ENCODE measurements at regions not wholly inside any gene's neighbourhood (a gene's known extent, or its start where the extent isn't known, plus 50 kb on each side); places are given as distances from the start of the nearest gene placed in this dataset.

GRCh38 chr11:69888483-69889181 is 69.4 kb upstream of the FGF3 start (continued):
- peak; percentile 61 for TF ChIP-seq FOXA3 (CRISPR knock-in tag; IDR thresholded peaks at IDR 0.05)

GRCh38 chr11:69889400-69890318 is 70.4 kb upstream of the FGF3 start:
- DNase-seq (ENCODE audit: low spot score) = no peak
- Histone ChIP-seq H3K4me1 (ENCODE audit: insufficient read depth, low read length) (peaks cover 29% of the 10 kb centered on the region), H3K9ac (ENCODE audit: insufficient read depth, low read depth, low read length) (no peak overlapping the region), H3K79me2 (ENCODE audit: insufficient read depth, low read length) (no peaks in the 10 kb centered on the region), H3K4me3 (replicated peaks in 1 of 3; ENCODE audit: insufficient read depth in 1 of 3, low read depth in 2 of 3, low read length in 3 of 3) (no peak overlapping the region), H3K27me3 (ENCODE audit: control insufficient read depth in 1 of 2, insufficient read depth in 2 of 2, low read length in 2 of 2) (peaks cover 4 to 54% of the 10 kb centered on the region in 2 experiments; a peak in 4 of 5 replicates), H3K27ac (ENCODE audit: extremely low read length, insufficient read depth, low read length) (no peak overlapping the region), H3K9me3 (ENCODE audit: low read length) (no peaks in the 10 kb centered on the region), H4K20me1 (ENCODE audit: insufficient read depth, low read length) (no peaks in the 10 kb centered on the region), H3K4me2 (ENCODE audit: low read depth, low read length) (no peak overlapping the region), H3K36me3 (replicated peaks in 1 of 2; ENCODE audit: control insufficient read depth in 1 of 2, insufficient read depth in 2 of 2, low read length in 2 of 2) (no peaks in the 10 kb centered on the region), H2AFZ (ENCODE audit: low read length) (no peak overlapping the region)
- ChIA-PET CTCF (ENCODE audit: low intra/inter-chr PET ratio, low total read pairs) (interaction anchor here (2.7 kb wide), 1 partner anchor 204 kb away, joined by 20 read pairs; no protein-coding TSS in a partner anchor), POLR2A (no interaction called here)
- in situ Hi-C loops (cut with HindIII; ENCODE audit: extremely low pct_ligation_motif_present, low pct_unique_long_range_greater_than_20kb) = loop anchor here (5.0 kb wide), 1 partner anchor 202 kb away; no protein-coding TSS in a partner anchor
- 46% methylated on average over 24 of the region's 27 CpGs for WGBS (ENCODE audit: low lambda C conversion rate)
- no peak for FAIRE-seq
- no peak for ATAC-seq
- BruUV-seq (replicated peaks) = no TSS peak
- intact Hi-C loops (cut with micrococcal nuclease; ENCODE audit: unreplicated experiment) = no loop called here
- TF ChIP-seq PRPF4 (IDR thresholded peaks at IDR 0.05; ENCODE audit: low read depth, low read length, poor library complexity, severe bottlenecking) = no peak
- TF ChIP-seq MED1 (CRISPR knock-in tag; IDR thresholded peaks at IDR 0.05) = no peak
- TF ChIP-seq LBX2 (CRISPR knock-in tag; IDR thresholded peaks at IDR 0.05; ENCODE audit: borderline replicate concordance) = no peak
- TF ChIP-seq SKI (IDR thresholded peaks at IDR 0.05; ENCODE audit: partially characterized antibody) = no peak
- TF ChIP-seq SMAD3 (CRISPR knock-in tag; IDR thresholded peaks at IDR 0.05) = no peak
- TF ChIP-seq ZBTB40 (IDR thresholded peaks at IDR 0.05) = no peak
- TF ChIP-seq ZBTB40 (CRISPR knock-in tag; IDR thresholded peaks at IDR 0.05) = no peak
- no peak for TF ChIP-seq ZNF138 (CRISPR knock-in tag; IDR thresholded peaks at IDR 0.05; ENCODE audit: low read depth)
- no peak for TF ChIP-seq KLF13 (CRISPR knock-in tag; IDR thresholded peaks at IDR 0.05)
- no peak for TF ChIP-seq FOXA1 (IDR thresholded peaks at IDR 0.05)
- no peak for TF ChIP-seq FOXA1 (CRISPR knock-in tag; IDR thresholded peaks at IDR 0.05)
- TF ChIP-seq ZNF781 (CRISPR knock-in tag; IDR thresholded peaks at IDR 0.05; ENCODE audit: borderline replicate concordance, not compliant biosample characterization) = no peak

Data from HepG2 (cell line).